HepG2 (cell line): ENCODE measurements at regions not wholly inside any gene's neighbourhood (a gene's known extent, or its start where the extent isn't known, plus 50 kb on each side); places are given as distances from the start of the nearest gene placed in this dataset.
A peak's percentile ranks its signal among the peaks of the same experiment; 100 is the strongest.

Experiments used
- AKAP8 ChIP-seq: sonication (generic); formaldehyde crosslinking; IDR thresholded peaks from 2 replicates; pipeline ENCODE4 v1.5.1; 2020; ENCODE audit warnings: mild to moderate bottlenecking, missing genetic modification reagents
- CEBPG ChIP-seq: IDR thresholded peaks from 2 replicates; pipeline ENCODE4 v1.6.1; 2016
- ELF3 ChIP-seq: IDR thresholded peaks from 2 replicates; pipeline ENCODE4 v1.6.1; 2016; ENCODE audit warnings: missing genetic modification reagents, missing compliant biosample characterization
- FIP1L1 ChIP-seq: fragments of 200-400 bp; formaldehyde crosslinking; IDR thresholded peaks from 2 replicates; pipeline ENCODE4 v1.6.1; 2018; ENCODE audit warnings: low read depth, mild to moderate bottlenecking, low read length, moderate library complexity, borderline replicate concordance; ENCODE audit not compliant: insufficient read depth
- FOXP1 ChIP-seq, 2 experiments: fragments of 450-650 bp in 1 of 2; IDR thresholded peaks; 2 replicates each; pipeline ENCODE4 v1.6.1; 2017 to 2018; ENCODE audit warnings: antibody characterized with exemption in 1 of 2
- NR2F2 ChIP-seq: IDR thresholded peaks from 2 replicates; pipeline ENCODE4 v1.6.1; 2012; ENCODE audit warnings: low read depth, inconsistent platforms, borderline replicate concordance
- PLRG1 ChIP-seq: fragments of 450-650 bp; conservative IDR thresholded peaks from 2 replicates; pipeline ENCODE4 v1.6.1; 2016
- REL ChIP-seq: sonication (generic); formaldehyde crosslinking; conservative IDR thresholded peaks from 2 replicates; pipeline ENCODE4 v1.8.0; 2022; ENCODE audit warnings: mild to moderate bottlenecking, missing genetic modification reagents, moderate library complexity
- RFXAP ChIP-seq: sonication (generic); formaldehyde crosslinking; IDR thresholded peaks from 2 replicates; pipeline ENCODE4 v1.4.0; 2020; ENCODE audit warnings: missing genetic modification reagents, borderline replicate concordance
- RXRB ChIP-seq: IDR thresholded peaks from 2 replicates; pipeline ENCODE4 v1.6.1; 2016; ENCODE audit warnings: borderline replicate concordance, missing genetic modification reagents, missing compliant biosample characterization
- SATB2 ChIP-seq: sonication (generic); formaldehyde crosslinking; IDR thresholded peaks from 2 replicates; pipeline ENCODE4 v1.5.0; 2020; ENCODE audit warnings: missing genetic modification reagents
- TMF1 ChIP-seq: sonication (generic); formaldehyde crosslinking; IDR thresholded peaks from 2 replicates; pipeline ENCODE4 v1.8.1; 2022; ENCODE audit warnings: low read depth, missing genetic modification reagents
- ZNF343 ChIP-seq: sonication (generic); formaldehyde crosslinking; IDR thresholded peaks from 2 replicates; pipeline ENCODE4 v1.4.0; 2020; ENCODE audit warnings: mild to moderate bottlenecking, missing genetic modification reagents
- ZNF598 ChIP-seq: sonication (generic); formaldehyde crosslinking; IDR thresholded peaks from 2 replicates; pipeline ENCODE4 v1.5.1; 2020; ENCODE audit warnings: mild to moderate bottlenecking, missing genetic modification reagents, borderline replicate concordance
- TF ChIP-seq, protein P1 (sequence below), 2 experiments: fragments of 450-650 bp in 1 of 2; sonication (generic) in 1 of 2; formaldehyde crosslinking; IDR thresholded peaks; 2 replicates each; pipeline versions ENCODE4 v1.5.0 to v1.8.0; 2020 to 2022; ENCODE audit warnings: mild to moderate bottlenecking in 1 of 2, missing genetic modification reagents in 1 of 2
- TF ChIP-seq, protein P2 (sequence below): sonication (generic); formaldehyde crosslinking; IDR thresholded peaks from 2 replicates; pipeline ENCODE4 v1.9.0; 2021; ENCODE audit warnings: missing genetic modification reagents, borderline replicate concordance
- TF ChIP-seq, protein P3 (sequence below): sonication (generic); formaldehyde crosslinking; IDR thresholded peaks from 2 replicates; pipeline ENCODE4 v1.4.0; 2020; ENCODE audit warnings: mild to moderate bottlenecking, missing genetic modification reagents
- TF ChIP-seq, protein P4 (sequence below): IDR thresholded peaks from 2 replicates; pipeline ENCODE4 v1.6.1; 2016; ENCODE audit warnings: low read depth
- TF ChIP-seq, protein P5 (sequence below): sonication (generic); formaldehyde crosslinking; IDR thresholded peaks from 2 replicates; pipeline ENCODE4 v1.5.0; 2020; ENCODE audit warnings: mild to moderate bottlenecking, missing genetic modification reagents, borderline replicate concordance

DNA sequence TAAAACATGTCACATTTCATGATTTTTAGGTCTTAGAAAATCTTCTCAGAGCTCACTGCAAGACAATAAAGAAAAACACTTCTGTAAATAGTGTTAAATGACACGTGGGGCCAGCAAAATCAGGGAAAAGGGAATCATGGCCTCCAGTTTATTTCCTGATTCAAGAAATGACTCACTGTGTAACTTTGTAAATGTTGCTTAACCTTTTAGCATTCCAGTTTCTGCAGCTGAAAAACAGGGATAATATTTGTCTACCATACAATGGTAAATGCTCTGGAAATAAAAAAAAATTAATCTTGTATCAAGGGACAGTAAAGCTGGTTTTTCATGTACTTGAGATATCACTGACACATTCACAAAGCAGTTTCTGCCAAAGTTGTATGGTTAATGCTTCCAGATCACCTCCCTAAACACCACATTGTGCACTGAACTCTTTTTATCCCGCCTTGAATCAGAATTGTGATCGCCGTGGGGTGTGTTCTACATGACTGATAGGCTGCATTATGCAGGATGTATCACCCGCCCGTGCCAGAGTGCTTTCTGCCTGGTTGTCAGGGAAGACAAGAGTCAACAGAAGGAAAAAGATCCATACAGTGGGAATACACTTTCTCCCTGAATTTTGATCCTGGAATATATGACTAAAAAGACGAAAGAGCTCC lies 238.8 kb downstream of the IKZF2 start (continued):
- TF ChIP-seq, protein P1, sequence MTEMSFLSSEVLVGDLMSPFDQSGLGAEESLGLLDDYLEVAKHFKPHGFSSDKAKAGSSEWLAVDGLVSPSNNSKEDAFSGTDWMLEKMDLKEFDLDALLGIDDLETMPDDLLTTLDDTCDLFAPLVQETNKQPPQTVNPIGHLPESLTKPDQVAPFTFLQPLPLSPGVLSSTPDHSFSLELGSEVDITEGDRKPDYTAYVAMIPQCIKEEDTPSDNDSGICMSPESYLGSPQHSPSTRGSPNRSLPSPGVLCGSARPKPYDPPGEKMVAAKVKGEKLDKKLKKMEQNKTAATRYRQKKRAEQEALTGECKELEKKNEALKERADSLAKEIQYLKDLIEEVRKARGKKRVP (CRISPR knock-in tag; IDR thresholded peaks at IDR 0.05) = 0 out of 4 replicates have a peak, but pooled peaks of 1 of the 2 experiments have one; percentile 33
- TF ChIP-seq RXRB (CRISPR knock-in tag) (peak; percentile 32; the same call in 1 of the 2 replicates), TMF1 (CRISPR knock-in tag) (no peak), AKAP8 (CRISPR knock-in tag) (no peak), ZNF598 (CRISPR knock-in tag) (no peak), PLRG1 (no peak), REL (CRISPR knock-in tag) (no peak), CEBPG (CRISPR knock-in tag) (peak; percentile 61), FIP1L1 (no peak), FOXP1 (IDR thresholded peaks at IDR 0.05) (no peak), FOXP1 (CRISPR knock-in tag; IDR thresholded peaks at IDR 0.05) (0 out of 2 replicates have a peak, but pooled peaks have one; percentile 18), ELF3 (CRISPR knock-in tag) (peak; percentile 83), NR2F2 (no peak), RFXAP (no peak), SATB2 (CRISPR knock-in tag) (no peak), ZNF343 (no peak)
- TF ChIP-seq, protein P2, sequence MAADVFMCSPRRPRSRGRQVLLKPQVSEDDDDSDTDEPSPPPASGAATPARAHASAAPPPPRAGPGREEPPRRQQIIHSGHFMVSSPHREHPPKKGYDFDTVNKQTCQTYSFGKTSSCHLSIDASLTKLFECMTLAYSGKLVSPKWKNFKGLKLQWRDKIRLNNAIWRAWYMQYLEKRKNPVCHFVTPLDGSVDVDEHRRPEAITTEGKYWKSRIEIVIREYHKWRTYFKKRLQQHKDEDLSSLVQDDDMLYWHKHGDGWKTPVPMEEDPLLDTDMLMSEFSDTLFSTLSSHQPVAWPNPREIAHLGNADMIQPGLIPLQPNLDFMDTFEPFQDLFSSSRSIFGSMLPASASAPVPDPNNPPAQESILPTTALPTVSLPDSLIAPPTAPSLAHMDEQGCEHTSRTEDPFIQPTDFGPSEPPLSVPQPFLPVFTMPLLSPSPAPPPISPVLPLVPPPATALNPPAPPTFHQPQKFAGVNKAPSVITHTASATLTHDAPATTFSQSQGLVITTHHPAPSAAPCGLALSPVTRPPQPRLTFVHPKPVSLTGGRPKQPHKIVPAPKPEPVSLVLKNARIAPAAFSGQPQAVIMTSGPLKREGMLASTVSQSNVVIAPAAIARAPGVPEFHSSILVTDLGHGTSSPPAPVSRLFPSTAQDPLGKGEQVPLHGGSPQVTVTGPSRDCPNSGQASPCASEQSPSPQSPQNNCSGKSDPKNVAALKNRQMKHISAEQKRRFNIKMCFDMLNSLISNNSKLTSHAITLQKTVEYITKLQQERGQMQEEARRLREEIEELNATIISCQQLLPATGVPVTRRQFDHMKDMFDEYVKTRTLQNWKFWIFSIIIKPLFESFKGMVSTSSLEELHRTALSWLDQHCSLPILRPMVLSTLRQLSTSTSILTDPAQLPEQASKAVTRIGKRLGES (CRISPR knock-in tag) = no peak
- TF ChIP-seq, protein P3, sequence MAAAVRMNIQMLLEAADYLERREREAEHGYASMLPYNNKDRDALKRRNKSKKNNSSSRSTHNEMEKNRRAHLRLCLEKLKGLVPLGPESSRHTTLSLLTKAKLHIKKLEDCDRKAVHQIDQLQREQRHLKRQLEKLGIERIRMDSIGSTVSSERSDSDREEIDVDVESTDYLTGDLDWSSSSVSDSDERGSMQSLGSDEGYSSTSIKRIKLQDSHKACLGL (CRISPR knock-in tag) = no peak
- TF ChIP-seq, protein P4, sequence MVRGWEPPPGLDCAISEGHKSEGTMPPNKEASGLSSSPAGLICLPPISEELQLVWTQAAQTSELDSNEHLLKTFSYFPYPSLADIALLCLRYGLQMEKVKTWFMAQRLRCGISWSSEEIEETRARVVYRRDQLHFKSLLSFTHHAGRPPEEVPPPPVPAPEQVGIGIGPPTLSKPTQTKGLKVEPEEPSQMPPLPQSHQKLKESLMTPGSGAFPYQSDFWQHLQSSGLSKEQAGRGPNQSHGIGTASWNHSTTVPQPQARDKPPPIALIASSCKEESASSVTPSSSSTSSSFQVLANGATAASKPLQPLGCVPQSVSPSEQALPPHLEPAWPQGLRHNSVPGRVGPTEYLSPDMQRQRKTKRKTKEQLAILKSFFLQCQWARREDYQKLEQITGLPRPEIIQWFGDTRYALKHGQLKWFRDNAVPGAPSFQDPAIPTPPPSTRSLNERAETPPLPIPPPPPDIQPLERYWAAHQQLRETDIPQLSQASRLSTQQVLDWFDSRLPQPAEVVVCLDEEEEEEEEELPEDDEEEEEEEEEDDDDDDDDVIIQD (CRISPR knock-in tag) = peak; percentile 43; the same call in 1 of the 2 replicates
- TF ChIP-seq, protein P5, sequence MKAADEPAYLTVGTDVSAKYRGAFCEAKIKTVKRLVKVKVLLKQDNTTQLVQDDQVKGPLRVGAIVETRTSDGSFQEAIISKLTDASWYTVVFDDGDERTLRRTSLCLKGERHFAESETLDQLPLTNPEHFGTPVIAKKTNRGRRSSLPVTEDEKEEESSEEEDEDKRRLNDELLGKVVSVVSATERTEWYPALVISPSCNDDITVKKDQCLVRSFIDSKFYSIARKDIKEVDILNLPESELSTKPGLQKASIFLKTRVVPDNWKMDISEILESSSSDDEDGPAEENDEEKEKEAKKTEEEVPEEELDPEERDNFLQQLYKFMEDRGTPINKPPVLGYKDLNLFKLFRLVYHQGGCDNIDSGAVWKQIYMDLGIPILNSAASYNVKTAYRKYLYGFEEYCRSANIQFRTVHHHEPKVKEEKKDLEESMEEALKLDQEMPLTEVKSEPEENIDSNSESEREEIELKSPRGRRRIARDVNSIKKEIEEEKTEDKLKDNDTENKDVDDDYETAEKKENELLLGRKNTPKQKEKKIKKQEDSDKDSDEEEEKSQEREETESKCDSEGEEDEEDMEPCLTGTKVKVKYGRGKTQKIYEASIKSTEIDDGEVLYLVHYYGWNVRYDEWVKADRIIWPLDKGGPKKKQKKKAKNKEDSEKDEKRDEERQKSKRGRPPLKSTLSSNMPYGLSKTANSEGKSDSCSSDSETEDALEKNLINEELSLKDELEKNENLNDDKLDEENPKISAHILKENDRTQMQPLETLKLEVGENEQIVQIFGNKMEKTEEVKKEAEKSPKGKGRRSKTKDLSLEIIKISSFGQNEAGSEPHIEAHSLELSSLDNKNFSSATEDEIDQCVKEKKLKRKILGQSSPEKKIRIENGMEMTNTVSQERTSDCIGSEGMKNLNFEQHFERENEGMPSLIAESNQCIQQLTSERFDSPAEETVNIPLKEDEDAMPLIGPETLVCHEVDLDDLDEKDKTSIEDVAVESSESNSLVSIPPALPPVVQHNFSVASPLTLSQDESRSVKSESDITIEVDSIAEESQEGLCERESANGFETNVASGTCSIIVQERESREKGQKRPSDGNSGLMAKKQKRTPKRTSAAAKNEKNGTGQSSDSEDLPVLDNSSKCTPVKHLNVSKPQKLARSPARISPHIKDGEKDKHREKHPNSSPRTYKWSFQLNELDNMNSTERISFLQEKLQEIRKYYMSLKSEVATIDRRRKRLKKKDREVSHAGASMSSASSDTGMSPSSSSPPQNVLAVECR (CRISPR knock-in tag) = no peak
